ENCODE measurements at regions not wholly inside any gene's neighbourhood (a gene's known extent, or its start where the extent isn't known, plus 50 kb on each side); places are given as distances from the start of the nearest gene placed in this dataset.

- TF ChIP-seq CTCF (IDR thresholded peaks at IDR 0.05; ENCODE audit: poor library complexity, severe bottlenecking) (no peak), REST (IDR thresholded peaks at IDR 0.05; ENCODE audit: borderline replicate concordance) (no peak), RAD21 (conservative IDR thresholded peaks at IDR 0.05) (no peak), EZH2 (IDR thresholded peaks at IDR 0.05; ENCODE audit: borderline replicate concordance, insufficient read depth, low read length, poor library complexity, severe bottlenecking) (no peak)
Observed at GRCh38 chr6:164495882-164496495, 813.4 kb downstream of the C6orf118 start.

Data from neural cell (in vitro differentiated cells).